ENCODE measurements at regions not wholly inside any gene's neighbourhood (a gene's known extent, or its start where the extent isn't known, plus 50 kb on each side); places are given as distances from the start of the nearest gene placed in this dataset.

DNA sequence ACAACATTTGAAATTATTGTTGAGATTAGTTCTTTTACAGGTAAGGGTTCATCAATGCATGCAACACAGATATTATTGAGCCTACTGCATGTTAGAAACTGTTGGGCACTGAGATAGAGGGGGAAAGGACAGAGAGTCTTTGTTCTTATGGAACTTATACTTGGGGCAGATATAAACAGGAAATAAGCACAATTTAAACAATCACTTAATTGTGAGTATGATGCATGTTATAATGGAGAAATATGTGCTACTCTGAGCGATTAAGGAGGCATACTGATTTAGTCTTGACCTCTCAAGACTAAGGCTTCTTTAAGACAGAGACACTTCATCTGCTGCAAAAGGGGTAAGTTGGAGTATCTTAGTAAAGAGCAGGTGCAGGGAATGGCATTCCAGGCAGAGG, 593.3 kb downstream of the CCSER2 start:
- intact Hi-C loops (cut with DNase I; ENCODE audit: low total_unique reads), result no loop called here

DNA sequence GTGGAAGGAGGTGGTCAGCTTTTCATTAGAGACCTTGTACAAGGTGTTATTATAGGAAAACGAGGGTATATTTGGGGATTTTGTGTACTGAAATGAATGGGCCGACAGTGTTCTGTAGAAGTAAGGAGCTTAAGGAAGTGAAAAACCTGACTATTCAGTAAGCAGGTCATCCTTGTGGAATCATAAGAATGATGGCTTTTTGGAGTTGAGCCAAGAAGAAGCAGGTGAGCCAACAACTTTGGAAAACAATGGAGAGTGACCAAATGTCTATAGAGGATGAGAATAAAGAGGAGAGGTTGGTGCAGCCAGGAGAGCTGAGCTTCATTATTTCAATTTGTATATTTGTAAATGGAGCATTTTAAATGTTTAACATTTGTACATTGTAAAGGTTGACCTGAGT, 595.7 kb downstream of the CCSER2 start:
- H3K4me1 ChIP-seq, result no peaks in the 10 kb centered on the region
- H3K27ac ChIP-seq, result no peak overlapping the region
- no peaks in the 10 kb centered on the region for H3K27me3 ChIP-seq
- no peaks in the 10 kb centered on the region for H3K9me3 ChIP-seq
- 61 to 72% methylated on average over 2 of the region's 2 CpGs for WGBS, 2 donors (ENCODE audit: low coverage in 1 of 2)
- no peaks in the 10 kb centered on the region for H3K36me3 ChIP-seq
- intact Hi-C loops (cut with DNase I; ENCODE audit: low total_unique reads) (no loop called here), in situ Hi-C loops (cut with MboI; ENCODE audit: low pct_ligation_motif_present in 1 of 4, low pct_unique_long_range_greater_than_20kb in 1 of 4, low sequenced_read_pairs in 3 of 4) (no loop called here)
- DNase-seq, result no peak
- TF ChIP-seq POLR2AphosphoS5 (IDR thresholded peaks at IDR 0.05) (no peak), EP300 (IDR thresholded peaks at IDR 0.05; ENCODE audit: low read depth) (no peak), POLR2A (IDR thresholded peaks at IDR 0.05) (no peak)
- TF ChIP-seq, protein P1, sequence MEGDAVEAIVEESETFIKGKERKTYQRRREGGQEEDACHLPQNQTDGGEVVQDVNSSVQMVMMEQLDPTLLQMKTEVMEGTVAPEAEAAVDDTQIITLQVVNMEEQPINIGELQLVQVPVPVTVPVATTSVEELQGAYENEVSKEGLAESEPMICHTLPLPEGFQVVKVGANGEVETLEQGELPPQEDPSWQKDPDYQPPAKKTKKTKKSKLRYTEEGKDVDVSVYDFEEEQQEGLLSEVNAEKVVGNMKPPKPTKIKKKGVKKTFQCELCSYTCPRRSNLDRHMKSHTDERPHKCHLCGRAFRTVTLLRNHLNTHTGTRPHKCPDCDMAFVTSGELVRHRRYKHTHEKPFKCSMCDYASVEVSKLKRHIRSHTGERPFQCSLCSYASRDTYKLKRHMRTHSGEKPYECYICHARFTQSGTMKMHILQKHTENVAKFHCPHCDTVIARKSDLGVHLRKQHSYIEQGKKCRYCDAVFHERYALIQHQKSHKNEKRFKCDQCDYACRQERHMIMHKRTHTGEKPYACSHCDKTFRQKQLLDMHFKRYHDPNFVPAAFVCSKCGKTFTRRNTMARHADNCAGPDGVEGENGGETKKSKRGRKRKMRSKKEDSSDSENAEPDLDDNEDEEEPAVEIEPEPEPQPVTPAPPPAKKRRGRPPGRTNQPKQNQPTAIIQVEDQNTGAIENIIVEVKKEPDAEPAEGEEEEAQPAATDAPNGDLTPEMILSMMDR (IDR thresholded peaks at IDR 0.05), result no peak
- no peak overlapping the region for H3K4me3 ChIP-seq

More for the DNA sequence above, 593.3 kb downstream of the CCSER2 start:
- Histone ChIP-seq H3K4me3 (no peak overlapping the region), H3K27ac (no peak overlapping the region), H3K27me3 (no peaks in the 10 kb centered on the region), H3K9me3 (peaks cover 0 to 4% of the 10 kb centered on the region in 2 donors), H3K36me3 (no peaks in the 10 kb centered on the region), H3K4me1 (no peaks in the 10 kb centered on the region)
- in situ Hi-C loops (cut with MboI; ENCODE audit: low pct_ligation_motif_present in 1 of 4, low pct_unique_long_range_greater_than_20kb in 1 of 4, low sequenced_read_pairs in 3 of 4), result no loop called here
- no peak for TF ChIP-seq POLR2AphosphoS5 (IDR thresholded peaks at IDR 0.05)
- TF ChIP-seq, protein P1 (IDR thresholded peaks at IDR 0.05), result no peak
- TF ChIP-seq EP300 (IDR thresholded peaks at IDR 0.05; ENCODE audit: low read depth), result no peak
- no peak for TF ChIP-seq POLR2A (IDR thresholded peaks at IDR 0.05)
- DNase-seq, result no peak
- 18% methylated on average over 1 of the region's 1 CpG for WGBS, 2 donors (ENCODE audit: low coverage in 1 of 2)

DNA sequence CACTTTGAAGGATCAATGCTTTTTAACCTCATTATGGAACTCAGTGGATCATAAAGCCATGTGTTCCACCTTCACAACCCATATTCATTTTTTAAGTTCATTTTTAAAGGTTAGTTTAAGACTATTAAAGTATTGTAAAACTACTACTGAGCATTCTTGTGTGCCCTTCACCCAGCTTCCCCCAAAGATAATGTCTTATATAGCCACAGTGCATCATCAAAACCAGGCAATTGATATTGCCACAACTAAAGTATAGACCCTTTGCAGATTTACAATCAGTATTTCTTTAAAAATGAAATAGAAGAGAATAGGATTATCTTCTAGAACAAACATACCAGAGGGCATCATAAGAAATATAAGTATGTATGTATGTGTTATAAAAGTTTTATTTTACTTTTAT, 597.1 kb downstream of the CCSER2 start:
- in situ Hi-C loops (cut with MboI; ENCODE audit: low pct_ligation_motif_present in 1 of 4, low pct_unique_long_range_greater_than_20kb in 1 of 4, low sequenced_read_pairs in 3 of 4) (no loop called here), intact Hi-C loops (cut with DNase I; ENCODE audit: low total_unique reads) (no loop called here)
- Histone ChIP-seq H3K4me3 (no peak overlapping the region), H3K4me1 (no peaks in the 10 kb centered on the region), H3K27ac (no peak overlapping the region), H3K27me3 (no peaks in the 10 kb centered on the region), H3K36me3 (no peaks in the 10 kb centered on the region), H3K9me3 (no peaks in the 10 kb centered on the region)
- TF ChIP-seq EP300 (IDR thresholded peaks at IDR 0.05; ENCODE audit: low read depth), result no peak
- no peak for TF ChIP-seq POLR2A (IDR thresholded peaks at IDR 0.05)
- TF ChIP-seq, protein P1 (IDR thresholded peaks at IDR 0.05), result no peak
- TF ChIP-seq POLR2AphosphoS5 (IDR thresholded peaks at IDR 0.05), result no peak
- no peak for DNase-seq

DNA sequence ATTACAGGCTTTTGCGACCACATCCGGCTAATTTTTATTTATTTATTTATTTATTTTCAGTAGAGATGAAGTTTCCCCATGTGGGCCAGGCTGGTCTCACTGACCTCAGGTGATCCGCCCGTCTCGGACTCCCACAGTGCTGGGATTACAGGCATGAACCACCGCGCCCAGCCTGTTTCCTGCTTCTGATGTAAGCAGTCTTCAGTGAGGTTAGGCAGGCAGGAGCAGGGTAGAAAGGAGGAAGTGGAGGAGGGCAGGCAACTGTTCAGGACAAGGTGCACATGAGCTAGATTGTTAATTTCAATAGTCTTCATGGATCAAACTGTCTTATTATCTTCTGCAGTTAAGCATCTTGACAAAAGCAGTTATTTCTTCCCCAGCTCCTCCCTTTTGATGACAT, 605.0 kb downstream of the CCSER2 start:
- Histone ChIP-seq H3K27me3 (no peaks in the 10 kb centered on the region), H3K36me3 (no peaks in the 10 kb centered on the region), H3K4me3 (no peak overlapping the region), H3K4me1 (no peaks in the 10 kb centered on the region), H3K9me3 (no peaks in the 10 kb centered on the region), H3K27ac (no peak overlapping the region)
- in situ Hi-C loops (cut with MboI; ENCODE audit: low pct_ligation_motif_present in 1 of 4, low pct_unique_long_range_greater_than_20kb in 1 of 4, low sequenced_read_pairs in 3 of 4) (no loop called here), intact Hi-C loops (cut with DNase I; ENCODE audit: low total_unique reads) (no loop called here)
- 23 to 49% methylated on average over 5 to 7 of the region's 7 CpGs for WGBS, 2 donors (ENCODE audit: low coverage in 1 of 2)
- DNase-seq, result peak; percentile 9
- TF ChIP-seq EP300 (IDR thresholded peaks at IDR 0.05; ENCODE audit: low read depth), result no peak
- TF ChIP-seq, protein P1 (IDR thresholded peaks at IDR 0.05), result no peak
- TF ChIP-seq POLR2A (IDR thresholded peaks at IDR 0.05), result no peak
- TF ChIP-seq POLR2AphosphoS5 (IDR thresholded peaks at IDR 0.05), result no peak

Measured in transverse colon (tissue), 4 donors.